ENCODE measurements at regions not wholly inside any gene's neighbourhood (a gene's known extent, or its start where the extent isn't known, plus 50 kb on each side); places are given as distances from the start of the nearest gene placed in this dataset.

DNA sequence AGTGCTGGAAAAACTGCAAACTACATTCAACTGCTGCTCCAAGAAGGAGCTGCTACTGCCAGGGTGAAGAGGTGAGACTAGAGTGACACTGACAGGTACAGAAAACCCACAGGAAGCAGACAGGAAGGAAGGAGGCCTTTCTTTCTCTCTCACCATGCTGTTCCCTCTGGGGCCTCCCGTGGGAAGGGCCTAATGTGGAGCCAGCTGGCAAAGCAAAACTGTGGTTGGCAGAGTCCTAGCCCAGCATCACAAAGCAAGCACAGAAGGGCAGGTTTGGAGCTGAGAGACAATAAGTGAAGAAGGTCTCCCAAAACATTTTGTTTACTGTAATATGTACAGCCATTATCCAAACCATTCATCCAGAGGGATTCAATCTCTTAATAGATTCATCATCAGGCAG is 122.5 kb upstream of the MAX start:
- peak; percentile 87 for DNase-seq (ENCODE audit: low spot score)

DNA sequence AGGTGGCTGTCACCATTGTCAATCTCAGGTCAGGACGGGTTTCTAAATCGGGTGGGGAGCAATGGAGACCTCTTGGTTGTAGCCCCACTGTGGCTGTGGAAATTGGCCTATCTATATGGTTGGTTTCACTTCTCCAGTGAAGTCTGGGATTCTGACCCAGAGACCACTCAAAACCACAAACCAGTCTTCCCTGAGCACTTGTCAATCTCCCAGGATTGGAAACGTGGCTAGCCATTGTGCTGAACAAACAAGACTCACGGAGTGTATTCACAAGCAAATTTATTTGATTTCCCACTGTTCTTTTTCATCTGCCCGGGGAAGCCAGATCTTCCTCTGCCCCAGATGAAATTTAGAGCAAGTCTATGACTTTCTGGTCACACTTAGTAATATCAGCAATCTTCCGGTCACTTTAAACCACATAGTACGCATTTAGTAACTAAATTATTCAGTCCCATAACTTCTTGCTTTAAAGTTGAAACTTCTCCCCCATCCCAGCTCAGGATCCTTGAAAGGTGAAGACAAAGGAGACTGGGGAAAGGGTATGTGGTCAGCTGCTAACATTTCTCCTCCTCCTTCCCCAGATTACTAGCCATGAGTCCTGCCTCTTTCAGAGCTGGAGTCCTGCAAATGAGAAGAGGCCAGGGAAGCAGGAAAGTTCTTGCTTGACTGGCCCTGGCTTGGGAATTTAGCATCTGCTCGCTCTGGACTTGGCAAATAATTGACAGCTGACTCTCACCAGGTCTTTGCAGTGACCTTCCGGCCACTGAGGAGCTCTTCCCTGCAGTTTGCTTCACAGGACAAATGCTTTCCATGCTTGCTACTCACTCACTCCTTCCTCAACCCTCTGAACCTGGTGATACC is 123.2 kb upstream of the MAX start:
- no peak for DNase-seq (ENCODE audit: low spot score)

DNA sequence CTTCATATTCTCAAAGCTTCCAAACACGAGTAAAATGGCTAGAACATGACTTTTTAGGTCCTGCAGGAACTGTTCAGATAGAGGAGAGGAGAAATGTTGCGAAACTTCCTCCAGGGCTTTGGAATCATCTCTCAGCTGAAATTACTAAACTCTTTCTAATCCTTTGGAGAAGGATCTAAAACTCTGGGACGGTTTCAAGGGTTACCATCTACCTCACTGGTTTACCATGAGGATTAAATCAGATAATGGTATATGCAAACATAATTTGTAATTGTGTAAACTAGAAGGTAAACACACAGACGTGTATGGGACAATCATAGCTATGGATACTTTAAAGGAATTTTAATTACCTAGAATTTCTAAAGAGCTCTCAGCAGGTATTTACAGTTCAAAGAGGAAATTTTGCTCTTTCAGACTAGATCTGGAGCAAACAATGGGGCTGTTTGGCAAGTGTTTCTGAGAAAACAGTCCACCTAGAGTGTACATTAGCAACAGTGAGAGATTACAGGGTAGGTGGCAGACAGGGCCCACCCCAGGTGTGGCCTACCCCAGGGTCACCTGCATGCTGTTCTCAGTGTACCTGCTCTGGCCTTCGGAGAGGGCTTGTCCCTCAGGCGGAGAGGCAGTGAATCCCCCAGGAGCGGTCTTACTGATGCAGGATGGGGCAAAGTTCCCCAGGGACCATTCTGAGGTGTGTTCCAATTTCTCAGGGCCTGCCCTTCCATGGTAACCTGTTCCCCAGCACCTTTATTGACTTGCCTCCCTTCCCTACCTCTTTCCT is 124.7 kb upstream of the MAX start:
- no peak for DNase-seq (ENCODE audit: low spot score)

DNA sequence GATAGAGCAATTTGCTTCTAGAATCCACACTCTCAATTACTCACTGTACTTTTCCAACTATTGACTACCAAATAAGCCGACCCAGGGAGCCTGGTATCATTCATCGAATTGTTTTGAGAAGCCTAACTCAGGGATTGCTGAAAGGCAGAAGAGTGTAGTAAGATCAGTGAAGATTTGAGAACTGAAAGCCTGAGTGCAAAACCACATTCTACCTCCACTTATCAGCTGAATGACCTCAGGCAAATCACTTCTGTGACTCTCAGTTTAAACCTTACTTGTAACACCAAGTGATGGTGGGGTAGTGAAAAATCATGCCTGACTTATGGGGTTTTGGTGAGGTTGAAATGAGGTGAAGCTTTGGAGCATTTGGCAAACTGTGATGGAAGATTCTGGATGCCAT is 126.1 kb upstream of the MAX start:
- DNase-seq (ENCODE audit: low spot score): no peak

DNA sequence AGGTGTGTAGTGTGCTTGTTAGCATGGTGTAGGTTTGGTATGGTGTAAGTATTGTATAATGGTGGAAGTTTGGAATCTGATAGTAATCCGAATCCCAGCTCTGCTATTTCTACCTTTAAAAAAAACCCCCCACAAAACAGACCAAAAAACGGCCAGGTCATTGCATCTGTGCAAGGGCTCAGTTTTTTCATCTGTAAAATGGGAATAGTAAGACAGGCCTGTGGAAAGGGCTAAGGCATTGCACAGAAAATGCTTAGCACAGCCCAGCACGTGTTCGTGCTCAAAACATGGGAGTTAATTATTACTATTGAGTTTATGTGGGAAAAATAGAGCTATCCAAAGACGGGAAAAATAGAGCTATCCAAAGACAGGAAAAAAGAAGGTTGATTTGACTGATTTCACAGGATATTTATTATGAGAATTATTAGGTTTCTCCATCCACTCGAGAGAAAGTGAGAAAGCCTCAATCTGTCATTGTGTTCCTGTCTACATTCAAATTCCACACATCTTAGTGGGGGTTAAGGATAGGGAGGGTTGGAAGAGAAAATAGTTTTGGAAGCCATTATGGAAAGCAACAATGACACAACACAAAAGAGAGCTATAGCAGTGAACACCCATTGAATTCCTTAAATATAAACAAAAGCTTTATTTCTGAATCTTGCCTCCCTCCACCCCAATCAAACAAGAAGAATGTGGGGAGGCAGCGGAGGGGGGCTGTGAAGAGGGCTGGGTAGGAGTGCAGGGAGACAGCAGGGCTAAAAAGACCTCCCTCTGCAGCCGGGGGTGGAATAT is 126.8 kb upstream of the MAX start:
- no peak for DNase-seq (ENCODE audit: low spot score)

DNA sequence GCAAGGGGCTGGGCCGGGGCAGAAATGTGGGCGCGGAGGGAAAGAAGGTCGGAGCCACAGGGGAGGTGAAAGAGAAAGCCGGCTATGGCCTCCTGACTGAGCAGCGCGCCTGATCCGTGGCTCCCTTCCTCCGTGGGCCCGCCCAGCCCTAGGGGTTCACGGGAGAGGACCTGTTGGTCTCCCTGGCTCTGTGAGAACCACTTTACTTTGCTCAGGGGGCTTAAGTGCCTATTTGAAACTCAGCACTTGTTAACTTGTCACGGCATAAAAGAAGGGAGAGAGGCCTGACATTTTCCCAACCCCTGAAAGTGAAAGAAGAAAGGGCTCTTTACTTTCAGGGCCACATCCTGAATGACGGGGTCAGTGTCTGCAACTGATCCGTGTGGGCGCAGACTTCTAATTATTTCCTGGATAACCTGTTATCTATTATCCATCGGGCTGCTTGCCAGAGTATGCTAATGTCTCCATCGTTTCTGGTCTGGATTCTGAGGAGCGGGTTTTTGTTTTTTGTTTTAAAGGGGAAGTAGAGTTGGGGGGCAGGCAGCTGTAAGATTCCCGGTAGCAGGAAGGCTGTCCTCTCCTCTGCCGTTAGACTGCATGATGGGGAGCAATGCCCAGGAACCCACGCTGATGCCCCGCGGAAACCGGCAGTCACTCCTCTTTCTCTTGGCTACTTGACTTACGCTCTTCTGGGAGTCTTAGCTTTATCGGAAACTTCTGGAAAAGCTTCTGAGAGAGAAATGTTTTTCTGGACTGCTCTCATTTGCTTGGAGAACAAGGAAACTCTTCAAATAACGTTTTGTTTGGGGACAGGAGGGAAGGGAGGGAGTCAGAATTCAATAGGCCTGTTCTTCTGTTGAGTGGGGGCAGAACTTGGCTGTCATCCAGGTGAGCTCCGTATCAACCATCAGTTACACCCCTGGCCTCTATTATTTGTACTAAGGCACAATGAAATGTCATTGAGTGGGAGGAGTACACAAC is 127.7 kb upstream of the MAX start:
- DNase-seq (ENCODE audit: low spot score): peak; percentile 95

DNA sequence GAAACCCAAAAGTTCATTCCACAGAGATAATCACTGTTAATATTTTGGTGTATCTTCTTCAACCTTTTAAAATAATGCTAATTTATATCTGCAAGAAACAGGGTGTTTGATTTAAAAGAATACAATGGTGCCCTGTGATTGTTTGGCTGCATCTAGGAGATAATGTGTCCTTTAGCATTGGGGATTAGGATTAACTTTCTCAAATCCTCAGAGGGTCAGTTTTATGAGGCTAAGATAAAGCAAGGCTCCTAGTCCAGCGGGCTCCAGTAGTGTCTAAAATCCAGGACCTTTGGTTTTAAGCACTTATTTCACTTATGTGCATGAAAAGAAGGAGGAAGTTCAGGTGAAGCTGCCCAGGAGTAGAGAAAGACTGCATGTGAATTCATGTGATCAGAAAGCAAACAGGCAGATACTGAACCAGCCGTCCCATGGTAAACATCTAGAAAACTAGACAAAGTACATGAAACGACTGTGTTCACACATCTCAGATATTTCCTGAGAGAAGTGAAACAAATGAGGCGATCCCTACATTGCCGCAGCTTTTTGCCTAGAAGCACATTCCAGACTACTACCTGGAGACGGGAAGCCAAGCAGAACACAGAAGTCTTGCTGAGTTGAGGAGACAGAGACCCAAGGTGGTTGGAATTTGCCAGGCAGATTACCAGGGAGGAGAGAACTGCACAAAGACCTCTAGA is 129.1 kb upstream of the MAX start:
- no peak for DNase-seq (ENCODE audit: low spot score)

DNA sequence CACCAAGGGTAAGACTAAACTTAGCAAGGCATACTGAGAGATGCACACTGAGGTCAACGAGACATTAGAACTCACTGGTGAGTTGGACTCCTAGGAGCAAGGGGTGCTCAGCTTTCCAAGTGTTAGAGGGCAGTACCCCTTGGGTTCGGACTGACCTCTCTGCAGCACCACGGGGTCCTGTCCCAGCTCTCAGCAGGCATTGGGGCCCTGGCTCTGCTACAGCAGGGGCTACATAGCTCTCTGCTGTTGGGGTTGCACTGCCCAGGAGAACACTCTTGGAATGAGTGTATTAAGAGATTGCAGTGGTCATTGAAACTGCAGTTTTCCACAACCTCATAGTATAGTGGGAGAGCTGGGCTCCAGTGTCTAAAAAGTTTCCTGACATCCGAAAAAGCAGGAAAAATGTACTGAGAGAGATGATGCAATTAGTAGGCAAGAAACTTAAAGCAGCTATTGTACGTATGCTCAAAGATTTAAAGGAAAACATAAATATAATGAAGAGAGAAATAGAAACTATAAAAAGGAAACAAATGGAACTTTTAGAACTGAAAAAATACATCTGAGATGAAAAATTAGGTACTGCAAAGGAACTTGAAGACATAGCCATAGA is 132.5 kb upstream of the MAX start:
- DNase-seq (ENCODE audit: low spot score): no peak

DNA sequence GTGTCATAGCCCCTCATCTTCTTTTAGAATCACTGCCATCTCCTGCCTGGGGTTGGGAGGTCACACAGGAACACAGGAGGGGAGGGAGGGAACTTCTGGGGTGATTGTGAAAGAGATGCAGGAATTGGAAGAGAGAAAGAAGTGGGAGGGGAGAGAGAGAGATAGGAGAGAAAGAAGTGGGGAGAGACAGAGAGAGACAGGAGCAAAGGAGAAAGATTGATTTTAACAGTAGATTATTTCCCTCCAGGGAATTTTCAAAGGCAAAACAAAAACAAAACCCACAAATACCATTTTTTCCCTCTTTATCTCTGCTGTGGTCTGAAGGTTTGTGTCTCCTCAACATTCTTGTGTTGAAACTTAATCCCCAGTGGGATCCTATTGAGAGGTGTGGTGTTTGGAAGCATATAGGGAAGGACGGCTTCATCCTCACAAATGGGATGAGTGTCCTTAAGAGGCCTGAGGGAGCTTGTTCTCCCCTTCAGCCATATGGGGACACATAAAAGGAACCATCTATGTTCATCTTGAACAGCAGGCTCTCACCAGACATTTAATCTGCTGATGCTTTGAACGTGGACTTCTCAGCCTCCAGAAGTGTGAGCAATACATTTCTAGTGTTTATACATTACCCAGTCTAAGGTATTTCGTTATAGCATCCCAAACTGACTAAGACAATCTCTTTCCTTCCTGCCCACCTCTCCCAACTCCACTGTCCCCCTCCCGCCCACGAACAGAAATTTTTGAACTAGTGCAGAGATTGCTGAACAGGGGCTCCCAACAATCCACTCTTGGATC is 134.9 kb upstream of the MAX start:
- no peak for DNase-seq (ENCODE audit: low spot score)

DNA sequence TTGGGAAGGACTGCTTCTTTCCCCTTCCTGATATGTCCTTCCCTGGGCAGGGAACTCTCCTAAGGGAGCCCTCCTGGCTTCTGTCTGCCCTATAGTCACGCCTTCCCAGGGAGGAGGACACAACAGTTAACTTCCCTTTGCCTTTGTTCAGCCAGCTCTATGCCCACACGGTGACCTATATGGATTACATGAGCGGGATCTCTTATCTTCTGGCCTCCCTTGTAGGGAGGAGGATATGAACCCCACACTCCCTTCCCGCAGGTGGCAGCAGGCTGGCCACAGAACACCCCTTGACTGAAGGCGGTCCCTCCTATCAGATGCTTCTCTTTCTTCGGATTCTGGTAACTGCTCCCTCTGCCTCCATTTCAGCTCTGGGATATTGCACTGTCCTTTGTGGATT is 135.6 kb upstream of the MAX start:
- no peak for DNase-seq (ENCODE audit: low spot score)

DNA sequence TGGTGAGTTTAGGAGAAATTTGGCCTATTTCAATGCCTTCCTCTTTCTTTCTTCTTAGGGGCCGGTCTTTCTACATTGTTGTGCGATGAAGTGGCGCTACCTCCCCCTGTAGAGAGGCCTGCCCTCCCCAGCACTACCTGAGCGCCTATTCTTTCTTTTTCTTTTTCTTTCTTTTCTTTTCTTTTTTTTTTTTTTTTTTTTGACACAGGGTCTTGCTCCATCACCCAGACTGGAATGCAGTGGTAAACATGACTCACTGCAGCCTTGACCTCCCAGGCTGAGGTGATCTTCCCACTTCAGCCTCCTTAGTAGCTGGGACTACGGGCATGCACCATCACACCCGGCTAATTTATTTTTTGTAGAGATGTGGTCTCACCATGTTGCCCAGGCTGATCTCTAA is 136.1 kb upstream of the MAX start:
- DNase-seq (ENCODE audit: low spot score): no peak

DNA sequence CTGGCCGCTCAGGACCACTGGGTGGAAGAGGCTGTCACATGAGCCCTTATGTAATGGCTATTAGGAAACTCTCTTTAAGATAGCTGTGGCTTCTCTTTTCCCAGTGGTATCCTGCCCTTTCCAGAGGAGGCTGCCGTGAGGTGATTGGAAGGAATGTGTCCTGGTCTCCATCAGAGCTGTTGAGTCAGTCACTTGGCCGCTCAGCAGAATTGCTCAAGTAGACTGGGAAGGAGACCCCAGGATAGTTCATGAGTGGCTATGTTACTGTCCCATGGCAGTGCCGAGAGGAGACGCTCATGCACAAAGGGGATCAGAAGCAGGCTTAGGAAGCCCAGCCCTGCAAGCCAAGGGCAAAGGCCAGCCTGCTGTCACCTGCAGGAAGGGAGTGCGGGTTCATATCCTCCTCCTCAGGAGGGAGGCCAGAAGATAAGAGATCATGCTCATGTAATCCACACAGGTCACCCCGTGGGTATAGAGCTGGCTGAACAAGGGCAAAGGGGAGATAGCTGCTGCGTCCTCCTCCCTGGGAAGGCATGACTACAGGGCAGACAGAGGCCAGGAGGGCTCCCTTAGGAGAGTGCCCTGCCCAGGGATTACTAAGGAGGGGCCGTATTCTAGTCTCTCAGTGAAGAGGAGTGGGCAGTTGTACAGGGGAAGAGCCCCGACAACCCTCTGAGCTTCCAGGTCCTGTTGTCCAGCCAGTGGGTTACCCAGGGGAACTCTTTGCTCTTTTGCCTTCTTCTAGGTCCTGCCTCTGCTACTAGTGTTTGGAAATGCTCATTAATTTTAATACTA is 137.0 kb upstream of the MAX start:
- no peak for DNase-seq (ENCODE audit: low spot score)

DNA sequence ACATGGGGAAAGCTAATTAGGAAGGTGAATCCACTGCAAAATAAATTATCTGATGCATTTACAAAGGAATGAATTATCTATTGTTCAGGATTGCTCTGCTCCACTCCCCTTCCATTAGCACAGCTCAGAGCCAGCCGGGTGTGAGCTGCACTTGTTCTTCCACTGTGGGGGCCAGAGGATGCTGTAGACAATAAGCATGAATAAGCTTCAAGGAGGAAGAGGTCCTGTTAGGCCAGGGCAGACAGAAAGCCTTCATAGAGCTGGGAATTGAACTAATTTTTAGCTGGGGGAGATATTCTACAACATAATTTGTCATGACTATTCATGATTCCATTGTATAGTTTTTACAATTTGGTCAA is 137.6 kb upstream of the MAX start:
- DNase-seq (ENCODE audit: low spot score): peak; percentile 91

DNA sequence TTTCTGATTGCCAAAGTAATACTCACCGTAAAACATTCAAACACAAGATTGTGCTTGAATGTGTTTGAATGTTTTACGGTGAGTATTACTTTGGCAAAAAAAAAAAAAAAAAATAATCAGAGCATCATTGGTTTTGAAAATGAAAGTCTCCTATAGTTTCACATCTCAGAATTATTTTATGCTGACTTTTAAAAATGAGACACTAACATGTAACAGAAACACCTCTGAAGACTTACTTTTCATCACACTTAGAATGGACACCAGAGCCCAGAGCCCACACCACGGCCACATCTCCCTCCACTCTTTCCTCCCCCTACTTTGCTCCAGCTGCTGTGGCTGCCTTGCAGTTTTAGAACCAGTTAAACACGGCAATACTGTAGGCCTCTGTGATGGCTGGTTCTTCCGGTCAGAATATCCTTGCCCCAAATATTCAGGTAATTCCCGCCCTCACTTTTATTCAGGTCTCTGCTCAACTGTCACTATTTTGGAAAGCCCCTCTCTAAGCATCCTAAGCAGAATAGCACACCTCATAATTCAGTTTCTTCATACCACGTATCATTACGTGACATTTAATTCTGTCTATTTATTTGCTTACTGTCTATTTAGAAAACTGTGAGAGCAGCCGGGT is 138.9 kb upstream of the MAX start:
- DNase-seq (ENCODE audit: low spot score): no peak

DNA sequence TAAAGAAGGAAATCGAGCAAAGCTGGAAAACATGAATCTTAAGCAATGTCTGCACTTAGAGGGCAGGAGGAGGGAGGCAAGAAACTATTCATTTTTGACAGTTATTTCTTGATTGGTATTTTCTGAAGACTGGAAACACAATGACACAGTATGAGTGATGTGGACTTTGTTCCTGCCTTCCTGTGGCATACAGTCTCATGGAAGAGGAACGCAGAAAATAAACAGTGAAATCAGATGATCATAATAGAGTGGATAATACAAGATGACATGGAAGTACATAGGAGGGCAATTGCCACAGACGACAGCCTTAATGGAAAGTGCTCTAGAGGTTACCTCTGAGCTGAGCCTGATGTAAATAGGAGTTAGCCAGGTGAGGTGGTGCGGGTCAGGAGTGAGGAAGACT is 140.4 kb upstream of the MAX start:
- DNase-seq (ENCODE audit: low spot score): no peak

DNA sequence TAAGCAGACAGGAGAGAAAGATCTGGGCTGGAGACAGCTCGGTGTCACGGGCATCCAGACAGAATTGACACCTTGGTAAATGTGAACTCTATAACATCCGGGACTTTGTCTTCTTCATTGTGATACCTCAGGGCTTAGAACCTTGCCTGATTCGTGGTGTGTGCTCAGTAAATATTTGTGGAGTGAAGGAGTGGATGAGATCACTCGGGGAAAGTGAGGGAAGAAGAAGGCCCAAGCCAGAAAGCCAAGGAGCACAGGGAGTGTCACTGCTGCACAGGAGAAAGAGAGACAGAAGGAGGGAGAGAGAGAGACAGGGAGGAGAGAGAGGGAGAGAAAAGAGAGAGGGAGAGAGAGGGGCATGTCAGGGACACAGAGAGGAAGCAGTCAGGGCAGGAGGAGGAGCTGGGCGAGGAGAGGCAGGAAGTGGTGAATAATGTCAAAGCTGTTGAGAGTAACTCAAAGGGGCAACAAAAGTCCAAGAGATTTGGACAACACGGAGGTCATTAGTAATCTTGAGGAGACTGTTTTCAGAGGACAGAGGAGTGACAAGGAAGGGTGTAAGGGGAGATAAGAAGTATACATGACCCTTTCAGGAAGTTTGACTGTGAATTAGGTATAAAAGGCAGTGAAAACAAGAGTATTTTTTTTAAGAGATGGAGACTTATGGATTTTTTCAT is 141.6 kb upstream of the MAX start:
- DNase-seq (ENCODE audit: low spot score): no peak

DNA sequence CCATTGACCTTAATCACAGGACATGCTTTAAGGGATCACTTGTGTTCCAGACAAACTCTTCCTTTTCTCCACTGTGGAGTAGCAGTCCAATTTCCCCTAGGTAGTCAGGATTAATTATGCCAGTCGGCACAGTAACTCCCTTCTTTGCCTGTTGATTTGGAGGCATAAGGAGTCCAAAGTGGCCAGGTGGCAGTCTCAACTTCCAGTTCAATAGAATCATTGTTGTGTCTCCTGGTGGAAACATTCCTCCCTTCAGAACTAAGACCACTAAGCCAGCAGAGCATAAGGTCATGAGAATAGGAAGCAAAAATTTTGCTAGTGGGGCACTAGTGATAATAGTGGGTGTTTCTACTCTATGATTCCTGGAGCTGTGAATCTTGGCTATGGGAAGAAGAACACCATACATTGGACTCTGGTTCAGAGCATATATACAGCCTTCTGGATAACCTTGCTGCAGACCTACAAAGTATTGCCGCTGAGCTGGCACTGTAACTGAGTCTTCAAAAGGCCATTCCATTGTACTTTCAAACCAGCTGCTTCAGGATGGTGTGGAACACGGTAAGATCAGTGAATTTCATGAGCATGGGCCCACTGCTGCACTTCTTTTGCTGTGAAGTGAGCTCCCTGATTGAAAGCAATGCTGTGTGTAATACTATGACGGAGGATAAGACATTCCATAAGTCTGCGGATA is 147.3 kb upstream of the MAX start:
- no peak for DNase-seq (ENCODE audit: low spot score)

Measured in Ammon's horn (tissue), 1 donor.